ENCODE measurements at regions not wholly inside any gene's neighbourhood (a gene's known extent, or its start where the extent isn't known, plus 50 kb on each side); places are given as distances from the start of the nearest gene placed in this dataset.

DNA sequence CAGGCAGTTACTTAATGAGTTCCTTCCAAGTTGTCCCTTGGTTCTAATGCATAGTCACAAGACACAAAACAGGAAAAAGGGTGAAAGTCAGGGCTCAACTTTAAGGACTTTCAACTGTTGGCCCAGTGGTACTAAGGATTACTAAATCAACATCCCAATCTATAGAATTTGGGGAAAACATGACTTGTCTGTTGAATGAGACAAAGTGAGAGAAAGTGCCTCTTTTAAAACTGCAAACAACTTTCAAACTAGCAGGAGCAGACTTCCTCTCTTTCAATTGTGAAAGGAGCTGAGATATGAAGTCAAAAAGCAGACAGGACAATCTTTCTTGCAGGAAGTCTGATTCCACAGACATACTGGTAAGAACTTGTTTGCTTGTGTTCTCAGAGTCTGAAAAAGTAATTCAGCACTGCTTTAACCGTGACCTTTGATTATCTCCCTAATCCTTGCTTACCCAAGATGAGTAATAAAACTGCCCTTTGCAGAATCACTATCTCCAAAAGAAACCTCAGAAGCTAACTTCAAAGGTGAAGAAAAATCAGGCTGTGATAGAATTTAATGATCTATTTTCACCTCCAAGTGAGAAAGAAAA lies 960.7 kb upstream of the RAG2 start:
- TF ChIP-seq, protein P1, sequence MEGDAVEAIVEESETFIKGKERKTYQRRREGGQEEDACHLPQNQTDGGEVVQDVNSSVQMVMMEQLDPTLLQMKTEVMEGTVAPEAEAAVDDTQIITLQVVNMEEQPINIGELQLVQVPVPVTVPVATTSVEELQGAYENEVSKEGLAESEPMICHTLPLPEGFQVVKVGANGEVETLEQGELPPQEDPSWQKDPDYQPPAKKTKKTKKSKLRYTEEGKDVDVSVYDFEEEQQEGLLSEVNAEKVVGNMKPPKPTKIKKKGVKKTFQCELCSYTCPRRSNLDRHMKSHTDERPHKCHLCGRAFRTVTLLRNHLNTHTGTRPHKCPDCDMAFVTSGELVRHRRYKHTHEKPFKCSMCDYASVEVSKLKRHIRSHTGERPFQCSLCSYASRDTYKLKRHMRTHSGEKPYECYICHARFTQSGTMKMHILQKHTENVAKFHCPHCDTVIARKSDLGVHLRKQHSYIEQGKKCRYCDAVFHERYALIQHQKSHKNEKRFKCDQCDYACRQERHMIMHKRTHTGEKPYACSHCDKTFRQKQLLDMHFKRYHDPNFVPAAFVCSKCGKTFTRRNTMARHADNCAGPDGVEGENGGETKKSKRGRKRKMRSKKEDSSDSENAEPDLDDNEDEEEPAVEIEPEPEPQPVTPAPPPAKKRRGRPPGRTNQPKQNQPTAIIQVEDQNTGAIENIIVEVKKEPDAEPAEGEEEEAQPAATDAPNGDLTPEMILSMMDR (IDR thresholded peaks at IDR 0.05): no peak
- TF ChIP-seq POLR2A (IDR thresholded peaks at IDR 0.05): no peak

All from uterus (tissue), 2 donors.